ENCODE measurements at regions not wholly inside any gene's neighbourhood (a gene's known extent, or its start where the extent isn't known, plus 50 kb on each side); places are given as distances from the start of the nearest gene placed in this dataset.

DNA sequence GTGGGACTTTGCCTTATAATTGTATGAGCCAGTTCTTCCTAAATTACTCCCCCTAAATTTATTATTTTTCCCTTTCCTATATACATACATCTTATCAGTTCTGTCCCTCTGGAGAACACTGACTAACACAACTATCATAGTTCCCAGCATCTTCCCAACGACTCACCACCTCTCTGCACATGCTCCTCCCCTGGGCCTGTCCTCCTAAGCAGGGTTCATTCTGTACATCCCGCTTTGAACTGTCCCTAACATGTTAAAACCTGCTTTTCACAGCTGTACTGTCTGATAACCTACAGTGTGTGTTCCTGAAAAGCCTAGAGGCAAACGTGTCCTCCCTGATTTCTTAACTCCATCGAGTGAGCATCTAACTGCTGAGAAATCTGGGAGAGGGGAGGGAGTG is 141.7 kb downstream of the EFNB2 start:
- Histone ChIP-seq H3K4me1 (ENCODE audit: control insufficient read depth in 1 of 2, insufficient read depth in 1 of 2, low read depth in 1 of 2, low read length in 1 of 2) (no peaks in the 10 kb centered on the region), H3K27ac (no peak overlapping the region), H3K9me3 (no peaks in the 10 kb centered on the region), H3K27me3 (no peaks in the 10 kb centered on the region), H3K4me3 (ENCODE audit: low read depth in 1 of 2, low read length in 1 of 2) (no peak overlapping the region), H3K36me3 (no peaks in the 10 kb centered on the region)
- TF ChIP-seq, protein P1, sequence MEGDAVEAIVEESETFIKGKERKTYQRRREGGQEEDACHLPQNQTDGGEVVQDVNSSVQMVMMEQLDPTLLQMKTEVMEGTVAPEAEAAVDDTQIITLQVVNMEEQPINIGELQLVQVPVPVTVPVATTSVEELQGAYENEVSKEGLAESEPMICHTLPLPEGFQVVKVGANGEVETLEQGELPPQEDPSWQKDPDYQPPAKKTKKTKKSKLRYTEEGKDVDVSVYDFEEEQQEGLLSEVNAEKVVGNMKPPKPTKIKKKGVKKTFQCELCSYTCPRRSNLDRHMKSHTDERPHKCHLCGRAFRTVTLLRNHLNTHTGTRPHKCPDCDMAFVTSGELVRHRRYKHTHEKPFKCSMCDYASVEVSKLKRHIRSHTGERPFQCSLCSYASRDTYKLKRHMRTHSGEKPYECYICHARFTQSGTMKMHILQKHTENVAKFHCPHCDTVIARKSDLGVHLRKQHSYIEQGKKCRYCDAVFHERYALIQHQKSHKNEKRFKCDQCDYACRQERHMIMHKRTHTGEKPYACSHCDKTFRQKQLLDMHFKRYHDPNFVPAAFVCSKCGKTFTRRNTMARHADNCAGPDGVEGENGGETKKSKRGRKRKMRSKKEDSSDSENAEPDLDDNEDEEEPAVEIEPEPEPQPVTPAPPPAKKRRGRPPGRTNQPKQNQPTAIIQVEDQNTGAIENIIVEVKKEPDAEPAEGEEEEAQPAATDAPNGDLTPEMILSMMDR (IDR thresholded peaks at IDR 0.05): no peak

DNA sequence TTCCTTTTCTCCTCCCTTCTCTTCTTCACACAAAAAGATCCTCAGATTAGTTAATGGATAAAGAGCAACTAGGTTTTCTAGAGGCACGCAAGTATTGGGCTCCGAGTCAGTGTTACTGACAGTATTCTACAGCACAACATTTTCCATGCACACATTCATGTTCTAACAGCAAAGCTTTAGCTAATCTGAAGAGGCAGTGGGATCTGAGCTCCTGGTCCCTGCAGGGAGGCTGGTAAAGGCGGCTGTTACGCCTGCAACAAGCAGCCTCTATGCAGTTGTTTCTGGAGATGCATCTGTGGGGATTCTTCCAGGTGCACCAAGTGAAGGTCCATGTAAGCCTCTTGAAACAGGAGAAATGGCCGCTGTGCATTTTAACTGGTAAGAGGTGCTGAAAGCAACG is 143.8 kb downstream of the EFNB2 start:
- Histone ChIP-seq H3K36me3 (no peaks in the 10 kb centered on the region), H3K4me1 (ENCODE audit: control insufficient read depth in 1 of 2, insufficient read depth in 1 of 2, low read depth in 1 of 2, low read length in 1 of 2) (no peaks in the 10 kb centered on the region), H3K27ac (no peak overlapping the region), H3K9me3 (no peaks in the 10 kb centered on the region), H3K4me3 (ENCODE audit: low read depth in 1 of 2, low read length in 1 of 2) (no peak overlapping the region), H3K27me3 (no peaks in the 10 kb centered on the region)
- TF ChIP-seq, protein P1 (IDR thresholded peaks at IDR 0.05): no peak

DNA sequence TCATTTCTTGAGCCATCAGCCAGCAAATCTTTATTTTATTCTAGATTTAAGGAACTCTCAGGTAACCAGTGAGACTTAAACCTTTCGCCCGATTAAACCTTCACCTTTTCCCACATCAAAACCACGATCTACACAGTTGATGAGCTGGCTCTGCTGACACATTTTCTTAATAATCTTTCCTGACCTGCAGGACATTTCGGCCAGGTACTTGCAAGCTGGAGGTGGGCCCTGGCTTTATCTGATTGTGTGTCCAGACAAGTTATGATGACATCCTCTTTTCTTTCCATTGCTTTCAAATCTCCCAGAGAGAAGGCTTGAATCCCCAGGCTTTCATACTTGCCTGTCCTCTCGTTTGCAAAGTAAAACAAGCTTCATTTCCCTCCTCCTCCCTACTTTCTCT is 144.2 kb downstream of the EFNB2 start:
- TF ChIP-seq, protein P1 (IDR thresholded peaks at IDR 0.05): no peak
- Histone ChIP-seq H3K9me3 (no peaks in the 10 kb centered on the region), H3K4me1 (ENCODE audit: control insufficient read depth in 1 of 2, insufficient read depth in 1 of 2, low read depth in 1 of 2, low read length in 1 of 2) (no peaks in the 10 kb centered on the region)

DNA sequence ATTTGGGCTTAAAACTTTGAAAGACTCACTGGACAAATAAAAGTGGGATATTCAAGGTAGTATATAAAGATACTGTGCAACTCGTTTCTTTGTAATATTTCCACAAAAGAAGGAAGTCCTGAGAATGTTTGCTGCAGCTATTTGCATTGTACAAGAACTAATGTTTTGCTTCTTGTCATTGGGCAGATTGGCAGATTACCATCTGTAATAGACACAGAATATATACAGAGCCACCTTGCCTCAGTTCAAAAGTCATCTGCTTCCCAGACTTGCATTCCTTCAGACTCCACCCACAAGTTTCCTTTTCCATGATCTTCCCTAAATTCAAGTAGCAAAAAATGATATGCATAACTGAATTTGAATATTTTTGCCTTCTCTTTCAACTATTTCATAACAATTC is 145.1 kb downstream of the EFNB2 start:
- H3K4me3 ChIP-seq (ENCODE audit: low read depth in 1 of 2, low read length in 1 of 2): no peak overlapping the region

More for the DNA sequence above, 144.2 kb downstream of the EFNB2 start:
- Histone ChIP-seq H3K4me3 (ENCODE audit: low read depth in 1 of 2, low read length in 1 of 2) (no peak overlapping the region), H3K27me3 (no peaks in the 10 kb centered on the region), H3K36me3 (no peaks in the 10 kb centered on the region), H3K27ac (no peak overlapping the region)

DNA sequence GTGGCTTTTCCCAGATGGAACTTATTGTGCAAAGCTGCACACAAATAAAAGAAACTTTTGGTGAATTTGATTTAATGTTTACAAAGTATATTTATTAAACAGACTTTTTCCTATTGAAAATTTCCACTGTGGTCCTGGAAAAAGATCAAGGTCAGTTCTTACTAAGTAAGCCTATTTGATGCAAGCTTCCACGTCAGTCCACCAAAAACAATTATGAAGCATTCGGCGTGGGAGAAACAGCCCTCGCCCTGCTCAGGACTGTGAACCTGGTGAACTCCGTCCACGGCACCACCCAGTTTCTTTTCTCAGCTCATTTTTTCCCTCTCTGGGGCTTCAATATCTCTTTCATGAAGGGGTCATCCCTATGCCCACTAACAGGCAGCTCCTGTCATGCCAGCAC is 149.8 kb downstream of the EFNB2 start:
- Histone ChIP-seq H3K27ac (no peak overlapping the region), H3K4me3 (ENCODE audit: low read depth in 1 of 2, low read length in 1 of 2) (no peak overlapping the region), H3K4me1 (ENCODE audit: control insufficient read depth in 1 of 2, insufficient read depth in 1 of 2, low read depth in 1 of 2, low read length in 1 of 2) (no peaks in the 10 kb centered on the region), H3K27me3 (no peaks in the 10 kb centered on the region), H3K9me3 (no peaks in the 10 kb centered on the region), H3K36me3 (no peaks in the 10 kb centered on the region)
- TF ChIP-seq, protein P1 (IDR thresholded peaks at IDR 0.05): no peak

More for the DNA sequence above, 145.1 kb downstream of the EFNB2 start:
- TF ChIP-seq, protein P1 (IDR thresholded peaks at IDR 0.05): no peak
- H3K4me1 ChIP-seq (ENCODE audit: control insufficient read depth in 1 of 2, insufficient read depth in 1 of 2, low read depth in 1 of 2, low read length in 1 of 2): no peaks in the 10 kb centered on the region
- H3K27ac ChIP-seq: no peak overlapping the region
- H3K9me3 ChIP-seq: no peaks in the 10 kb centered on the region
- no peaks in the 10 kb centered on the region for H3K27me3 ChIP-seq
- no peaks in the 10 kb centered on the region for H3K36me3 ChIP-seq

DNA sequence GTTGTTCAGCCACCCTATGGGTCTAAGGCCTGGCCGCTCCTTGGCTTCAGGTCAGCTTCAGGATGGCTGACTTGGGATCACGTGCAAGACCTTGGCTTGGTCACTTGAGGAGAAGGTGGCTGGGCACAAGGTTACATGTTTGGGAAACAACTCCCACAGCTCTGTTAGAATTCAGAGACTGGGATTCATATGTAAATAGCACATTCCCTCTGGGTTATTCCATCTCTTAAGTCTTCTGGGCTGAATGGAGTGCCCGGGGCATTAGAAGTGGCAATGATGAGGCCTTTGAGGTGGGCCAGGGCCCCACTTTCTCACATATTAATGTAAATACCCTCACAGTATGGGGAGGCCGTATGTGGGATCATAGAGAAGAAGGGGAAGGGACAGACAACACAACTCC is 150.9 kb downstream of the EFNB2 start:
- Histone ChIP-seq H3K9me3 (no peaks in the 10 kb centered on the region), H3K4me1 (ENCODE audit: control insufficient read depth in 1 of 2, insufficient read depth in 1 of 2, low read depth in 1 of 2, low read length in 1 of 2) (no peaks in the 10 kb centered on the region), H3K27me3 (no peaks in the 10 kb centered on the region), H3K27ac (no peak overlapping the region), H3K4me3 (ENCODE audit: low read depth in 1 of 2, low read length in 1 of 2) (no peak overlapping the region), H3K36me3 (no peaks in the 10 kb centered on the region)
- TF ChIP-seq, protein P1 (IDR thresholded peaks at IDR 0.05): no peak

Measured in neutrophil (primary cell).